Kidney (tissue), 13 donors: ENCODE measurements at regions not wholly inside any gene's neighbourhood (a gene's known extent, or its start where the extent isn't known, plus 50 kb on each side); places are given as distances from the start of the nearest gene placed in this dataset.

Source experiments
- DNase-seq, 5 donors: peaks; one replicate each; pipeline ENCODE4 v3.0.0-alpha.2; 2013 to 2020
- FAIRE-seq: peaks from 2 replicates; lab custom pipeline; 2012; peaks lifted over from hg19 to GRCh38; lab: Jason Lieb, UNC
- H3K27ac ChIP-seq, 2 donors: one replicate each; pipeline ENCODE4 v1.7.0; 2013; ENCODE audit warnings: low read depth in 2 of 2, low read length in 2 of 2, inconsistent platforms in 1 of 2
- H3K27me3 ChIP-seq: one replicate; pipeline ENCODE4 v1.7.1; 2013; ENCODE audit warnings: low read length, inconsistent platforms; ENCODE audit not compliant: control insufficient read depth, insufficient read depth
- H3K36me3 ChIP-seq, 3 donors: one replicate each; pipeline versions ENCODE4 v1.7.0 to v1.7.1; 2013; ENCODE audit warnings: low read length in 3 of 3, control low read depth in 1 of 3, inconsistent platforms in 1 of 3; ENCODE audit not compliant: insufficient read depth in 3 of 3, control insufficient read depth in 2 of 3
- H3K4me1 ChIP-seq, 3 donors: one replicate each; pipeline versions ENCODE4 v1.7.0 to v1.7.1; 2013; ENCODE audit warnings: low read length in 3 of 3, inconsistent platforms in 1 of 3, low read depth in 1 of 3; ENCODE audit not compliant: control insufficient read depth in 2 of 3, insufficient read depth in 2 of 3
- H3K4me3 ChIP-seq, 3 donors: one replicate each; pipeline versions ENCODE4 v1.7.0 to v1.8.1; 2013; ENCODE audit warnings: low read length in 3 of 3, control low read depth in 1 of 3, inconsistent platforms in 1 of 3
- H3K9ac ChIP-seq, 3 donors: one replicate each; pipeline versions ENCODE4 v1.7.0 to v1.7.1; 2013; ENCODE audit warnings: low read length in 3 of 3, control low read depth in 1 of 3, inconsistent platforms in 1 of 3
- H3K9me3 ChIP-seq, 3 donors: one replicate each; pipeline versions ENCODE4 v1.7.0 to v1.7.1; 2013; ENCODE audit warnings: low read length in 3 of 3, control low read depth in 1 of 3, inconsistent platforms in 1 of 3; ENCODE audit not compliant: control insufficient read depth in 2 of 3, insufficient read depth in 1 of 3
- CTCF ChIP-seq: IDR thresholded peaks from 3 replicates; pipeline ENCODE4 v1.5.1; 2012; ENCODE audit warnings: mild to moderate bottlenecking, moderate library complexity, borderline replicate concordance; ENCODE audit not compliant: insufficient read depth; ENCODE audit errors: extremely low read depth
- intact Hi-C: fragments of 100-400 bp; cut with DNase I; formaldehyde crosslinking; loops from one replicate; pipeline ENCODE4 v1.11.1; 2022
- donor health status: control.
- donor health status: control.
- donor health status: control.
- donor health status: control.
- donor health status: control.
- donor health status: DM: yes; HTN: yes; CAD: no.
- donor health status: Normal renal cell carcinoma (clear cell type).

- H3K9ac ChIP-seq = no peak overlapping the region
- no peak overlapping the region for H3K27ac ChIP-seq
- no peaks in the 10 kb centered on the region for H3K27me3 ChIP-seq
- no peaks in the 10 kb centered on the region for H3K9me3 ChIP-seq
- TF ChIP-seq CTCF = no peak
- H3K36me3 ChIP-seq = no peaks in the 10 kb centered on the region
- DNase-seq (no peak), FAIRE-seq (no peak)
- intact Hi-C loops = no loop called here
- no peak overlapping the region for H3K4me3 ChIP-seq
- H3K4me1 ChIP-seq = no peaks in the 10 kb centered on the region
Observed at GRCh38 chr15:35174948-35175347, 89.9 kb upstream of the NANOGP8 start.

GRCh38 chr15:35173444-35174118 lies 88.5 kb upstream of the NANOGP8 start:
- H3K9me3 ChIP-seq = no peaks in the 10 kb centered on the region
- H3K36me3 ChIP-seq = no peaks in the 10 kb centered on the region
- DNase-seq = no peak
- no peak overlapping the region for H3K9ac ChIP-seq
- H3K4me1 ChIP-seq = no peaks in the 10 kb centered on the region
- H3K4me3 ChIP-seq = no peak overlapping the region
- intact Hi-C loops = no loop called here
- no peak for TF ChIP-seq CTCF
- no peak for FAIRE-seq
- no peak overlapping the region for H3K27ac ChIP-seq
- H3K27me3 ChIP-seq = no peaks in the 10 kb centered on the region

- intact Hi-C loops = no loop called here
Observed at GRCh38 chr15:35170207-35170606, 85.1 kb upstream of the NANOGP8 start.

More at GRCh38 chr15:35170207-35170606, 85.1 kb upstream of the NANOGP8 start:
- Histone ChIP-seq H3K4me3 (no peak overlapping the region), H3K36me3 (no peaks in the 10 kb centered on the region), H3K27me3 (no peaks in the 10 kb centered on the region), H3K4me1 (no peaks in the 10 kb centered on the region), H3K9me3 (no peaks in the 10 kb centered on the region), H3K27ac (no peak overlapping the region), H3K9ac (no peak overlapping the region)
- no peak for DNase-seq
- TF ChIP-seq CTCF = no peak
- no peak for FAIRE-seq
